Ovary (tissue), 3 donors: ENCODE measurements at regions not wholly inside any gene's neighbourhood (a gene's known extent, or its start where the extent isn't known, plus 50 kb on each side); places are given as distances from the start of the nearest gene placed in this dataset.
"Not testable (repeated sequence)": the region's sequence is repeated elsewhere in the genome, so short reads cannot be mapped to it uniquely, and the experiment has no call there.

Experiments used
- CTCF ChIP-seq, 3 donors: fragments of 450-650 bp in 2 of 3; fragments of 200-600 bp in 1 of 3; IDR thresholded peaks; one replicate each; pipeline versions ENCODE4 v1.5.1 to v1.8.0; 2016 to 2022; ENCODE audit warnings: antibody characterized with exemption in 3 of 3, mild to moderate bottlenecking in 1 of 3
- POLR2A ChIP-seq: fragments of 450-650 bp; IDR thresholded peaks from one replicate; pipeline ENCODE4 v1.6.1; 2017; ENCODE audit warnings: antibody characterized with exemption, mild to moderate bottlenecking, moderate library complexity
- donor health status: DM: no; HTN: no; CAD: no.

DNA sequence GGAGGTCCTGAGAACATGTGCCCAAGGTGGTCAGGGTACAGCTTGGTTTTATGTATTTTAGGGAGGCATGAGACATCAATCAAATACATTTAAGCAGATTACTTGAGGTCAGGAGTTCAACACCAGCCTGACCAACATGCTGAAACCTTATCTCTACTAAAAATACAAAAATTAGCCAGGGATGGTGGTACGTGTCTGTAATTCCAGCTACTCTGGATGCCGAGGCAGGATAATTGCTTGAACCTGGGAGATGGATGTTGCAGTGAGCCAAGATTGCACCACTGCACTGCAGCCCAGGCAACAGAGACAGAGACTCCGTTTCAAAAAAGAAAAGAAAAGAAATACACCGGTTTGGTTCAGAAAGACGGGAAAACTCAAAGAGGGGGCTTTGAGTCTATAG is 165.9 kb upstream of the ADAMTS19 start:
- not testable (repeated sequence) for TF ChIP-seq CTCF (IDR thresholded peaks at IDR 0.05); POLR2A
